GM19351 (cell line): ENCODE measurements at regions not wholly inside any gene's neighbourhood (a gene's known extent, or its start where the extent isn't known, plus 50 kb on each side); places are given as distances from the start of the nearest gene placed in this dataset.
A peak's percentile ranks its signal among the peaks of the same experiment; 100 is the strongest.
"Not testable (repeated sequence)": the region's sequence is repeated elsewhere in the genome, so short reads cannot be mapped to it uniquely, and the experiment has no call there.

Experiments used
- ATAC-seq: cut with Tn5 transposase; IDR thresholded peaks from one replicate; pipeline ENCODE4 v1.9.1; 2021; ENCODE audit warnings: mild to moderate bottlenecking, moderate library complexity; ENCODE audit not compliant: unreplicated experiment

- not testable (repeated sequence) for ATAC-seq
Measured at GRCh38 chr4:183044924-183045640, 54.0 kb upstream of the WWC2 start.

GRCh38 chr4:183038436-183038835, 60.6 kb upstream of the WWC2 start:
- no peak for ATAC-seq

- no peak for ATAC-seq
Measured at GRCh38 chr4:183035726-183036415, 63.2 kb upstream of the WWC2 start.

GRCh38 chr4:183035256-183035655, 63.8 kb upstream of the WWC2 start:
- ATAC-seq, result no peak

DNA sequence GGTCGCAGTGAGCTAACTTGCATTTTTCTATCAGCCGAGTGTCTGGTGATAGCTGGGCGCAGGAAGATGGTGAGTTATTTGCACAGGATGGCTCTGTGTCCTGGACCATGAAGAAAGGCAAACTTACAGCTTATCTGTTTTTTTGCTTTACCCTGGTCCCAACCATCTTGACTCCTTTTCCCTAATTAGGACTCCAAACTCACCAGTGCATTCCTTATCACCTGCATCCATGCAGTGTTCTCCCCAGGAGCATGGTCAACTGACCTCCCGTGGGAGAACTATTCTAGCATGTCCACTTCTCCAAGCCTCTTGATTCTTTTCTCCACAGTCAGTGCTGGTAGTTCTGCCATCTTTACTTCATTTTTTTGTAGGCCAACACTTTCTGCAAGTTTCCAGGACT, 68.2 kb upstream of the WWC2 start:
- no peak for ATAC-seq

DNA sequence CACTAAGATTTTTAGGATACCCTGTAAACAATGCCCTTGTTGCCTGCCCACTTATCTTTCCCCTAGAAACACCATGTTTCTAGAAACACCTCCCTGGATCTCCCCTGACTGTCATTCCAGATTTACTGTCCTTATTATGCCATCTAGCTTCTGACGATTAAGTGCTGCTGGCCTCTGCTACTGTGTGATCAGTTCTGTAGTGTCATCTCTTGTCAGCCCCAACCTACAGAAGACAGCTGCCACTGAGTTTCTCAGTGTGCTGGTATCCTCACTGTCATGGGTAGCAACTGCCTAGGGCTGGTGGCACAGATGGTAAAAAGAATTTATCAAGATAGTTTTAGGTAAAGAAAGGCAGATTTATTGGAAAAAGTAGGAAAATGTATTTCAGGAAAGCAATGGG, 68.7 kb upstream of the WWC2 start:
- ATAC-seq, result no peak

GRCh38 chr4:183029365-183029764, 69.7 kb upstream of the WWC2 start:
- ATAC-seq, result no peak

DNA sequence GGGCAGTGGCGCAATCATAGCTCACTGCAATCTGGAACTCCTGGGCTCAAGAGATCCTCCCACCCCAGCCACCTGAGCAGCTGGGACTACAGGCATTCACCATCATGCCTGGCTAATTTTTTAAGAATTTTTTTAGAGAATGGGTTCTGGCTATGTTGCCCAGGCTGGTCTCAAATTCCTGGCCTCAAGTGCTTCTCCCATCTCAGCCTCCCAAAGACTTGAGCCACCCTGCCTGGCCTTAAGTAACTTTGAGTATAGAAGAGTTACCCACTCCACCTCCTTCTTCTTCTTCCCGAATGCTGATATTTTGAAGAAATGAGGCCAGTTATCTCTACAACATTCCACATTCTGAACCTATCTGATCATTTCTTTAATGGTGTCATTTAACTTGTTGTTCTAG, 72.4 kb upstream of the WWC2 start:
- no peak for ATAC-seq

DNA sequence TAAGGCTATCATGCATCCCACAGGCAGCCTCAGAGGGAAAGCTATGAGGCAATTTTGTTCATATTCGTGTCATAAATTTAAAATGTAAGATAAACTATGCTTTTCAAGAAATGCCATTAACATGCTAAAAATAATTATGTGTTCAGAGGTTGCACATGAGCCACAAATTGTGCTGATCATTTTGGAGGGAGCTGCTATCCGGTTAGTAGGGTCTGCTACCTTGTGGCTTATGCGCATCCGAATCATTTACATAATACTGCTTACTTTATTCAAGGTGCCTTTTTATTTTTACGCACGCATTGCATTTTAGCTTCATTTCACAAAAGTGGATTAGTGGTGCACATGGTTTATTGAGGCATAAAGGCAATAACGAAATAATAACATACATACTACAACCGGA, 76.4 kb upstream of the WWC2 start:
- no peak for ATAC-seq

DNA sequence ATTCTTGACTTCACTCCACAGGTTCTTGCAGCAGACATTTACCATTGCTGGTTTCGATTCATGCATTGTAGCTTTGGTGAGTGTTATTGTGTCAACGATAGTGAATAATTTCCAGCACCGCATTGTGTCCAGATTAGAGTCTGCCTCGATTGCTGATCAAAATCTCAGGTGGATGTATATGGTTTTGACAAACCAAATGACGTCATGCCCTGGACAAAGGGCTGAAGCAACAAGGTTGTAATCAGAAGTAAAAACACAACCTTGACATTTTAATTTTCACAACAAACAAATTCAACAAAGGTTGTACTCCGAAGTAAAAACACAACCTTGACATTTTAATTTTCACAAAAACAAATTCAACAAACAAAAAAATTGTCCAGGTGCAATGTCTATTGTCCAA, 81.1 kb upstream of the WWC2 start:
- ATAC-seq, result no peak

- ATAC-seq, result no peak
Measured at GRCh38 chr4:183014361-183015084, 84.5 kb upstream of the WWC2 start.

- ATAC-seq, result no peak
Measured at GRCh38 chr4:183013730-183014002, 85.4 kb upstream of the WWC2 start.

DNA sequence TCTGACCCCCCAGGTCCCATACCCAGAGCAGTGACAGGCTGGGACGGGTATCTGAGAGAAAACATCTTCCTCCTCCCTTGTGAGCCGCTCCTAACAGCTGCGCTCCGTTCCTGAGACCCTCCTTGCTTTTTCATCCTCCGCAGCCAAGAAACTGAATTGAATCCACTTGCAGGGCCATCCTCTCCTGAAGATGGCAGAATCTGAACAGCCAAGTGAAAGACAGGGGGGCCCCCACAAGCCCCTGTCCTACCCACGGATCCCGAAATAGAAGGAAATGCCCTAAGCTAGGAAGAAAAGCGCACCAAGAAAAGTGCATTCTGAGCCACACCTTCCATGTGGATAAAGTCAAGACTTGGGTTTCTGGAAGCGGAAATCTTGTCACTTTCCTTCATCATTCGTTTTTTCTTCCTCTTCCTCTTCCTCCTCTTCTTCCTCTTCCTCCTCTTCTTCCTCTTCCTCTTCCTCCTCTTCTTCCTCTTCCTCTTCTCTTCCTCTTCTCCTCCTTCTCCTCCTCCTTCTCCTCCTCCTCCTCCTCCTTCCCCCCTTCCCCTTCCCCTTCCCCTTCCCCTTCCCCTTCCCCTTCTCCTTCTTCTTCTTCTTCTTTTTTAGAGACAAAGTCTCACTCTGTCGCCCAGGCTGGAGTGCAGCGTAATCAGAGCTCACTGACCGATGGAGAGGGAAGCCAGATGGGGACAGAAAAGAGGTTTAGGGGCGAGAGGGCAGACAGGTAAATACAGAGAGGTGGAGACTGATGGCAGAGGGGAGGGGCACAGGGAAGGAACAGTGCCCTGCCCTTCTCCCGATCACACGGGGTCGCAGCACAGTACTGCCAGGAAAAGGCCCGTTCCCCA, 86.0 kb upstream of the WWC2 start:
- no peak for ATAC-seq

DNA sequence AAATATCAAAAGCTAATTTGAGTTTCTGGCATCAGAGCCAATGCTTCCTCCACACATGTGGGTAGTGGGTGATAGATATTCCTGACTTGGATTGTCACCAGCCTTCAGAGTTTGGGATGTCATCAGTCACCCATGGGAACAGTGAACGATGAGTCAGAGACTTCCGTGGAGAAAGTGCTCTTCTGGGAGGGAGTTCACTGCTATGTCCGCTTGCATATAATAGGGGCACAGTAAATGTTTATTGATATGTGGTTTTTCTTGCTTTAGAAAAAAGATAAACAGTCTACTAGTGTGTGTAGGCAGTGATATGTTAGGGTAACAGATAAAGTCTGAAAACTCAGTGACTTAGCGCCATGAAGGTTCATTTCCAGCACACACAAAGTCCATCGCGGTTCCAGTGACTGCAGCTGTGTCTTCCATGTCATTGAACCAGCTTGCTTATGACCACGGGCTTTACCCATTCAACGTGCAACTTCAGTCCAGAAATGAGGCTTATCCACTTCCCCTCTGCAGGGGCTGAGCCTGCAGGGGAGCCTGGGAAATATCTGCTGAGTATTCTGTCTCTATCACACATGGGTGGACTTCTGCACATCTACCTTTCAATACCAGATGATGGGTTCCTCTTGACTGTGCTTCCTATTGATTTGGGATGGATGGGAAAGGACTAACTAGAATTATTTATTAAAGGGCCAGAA, 87.7 kb upstream of the WWC2 start:
- ATAC-seq, result no peak

GRCh38 chr4:183008492-183008891, 90.6 kb upstream of the WWC2 start:
- no peak for ATAC-seq

- not testable (repeated sequence) for ATAC-seq
Measured at GRCh38 chr4:183004370-183004769, 87.2 kb upstream of the DCTD start.

DNA sequence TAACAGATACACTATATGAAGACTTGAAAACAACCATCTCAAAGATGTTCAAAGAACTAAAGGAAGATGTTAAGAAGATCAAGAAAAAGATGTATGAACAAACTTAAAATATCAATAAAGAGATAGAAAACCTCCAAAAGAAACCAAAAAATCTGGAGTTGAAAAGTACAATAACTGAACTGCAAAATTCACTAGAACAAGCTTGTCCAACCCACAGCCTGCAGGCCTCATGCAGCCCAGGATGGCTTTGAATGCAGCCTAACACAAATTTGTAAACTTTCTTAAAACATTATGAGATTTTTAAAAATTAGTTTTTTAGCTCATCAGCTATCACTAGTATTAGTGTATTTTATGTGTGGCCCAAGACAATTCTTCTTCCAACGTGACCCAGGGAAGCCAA, 77.0 kb upstream of the DCTD start:
- ATAC-seq, result no peak

DNA sequence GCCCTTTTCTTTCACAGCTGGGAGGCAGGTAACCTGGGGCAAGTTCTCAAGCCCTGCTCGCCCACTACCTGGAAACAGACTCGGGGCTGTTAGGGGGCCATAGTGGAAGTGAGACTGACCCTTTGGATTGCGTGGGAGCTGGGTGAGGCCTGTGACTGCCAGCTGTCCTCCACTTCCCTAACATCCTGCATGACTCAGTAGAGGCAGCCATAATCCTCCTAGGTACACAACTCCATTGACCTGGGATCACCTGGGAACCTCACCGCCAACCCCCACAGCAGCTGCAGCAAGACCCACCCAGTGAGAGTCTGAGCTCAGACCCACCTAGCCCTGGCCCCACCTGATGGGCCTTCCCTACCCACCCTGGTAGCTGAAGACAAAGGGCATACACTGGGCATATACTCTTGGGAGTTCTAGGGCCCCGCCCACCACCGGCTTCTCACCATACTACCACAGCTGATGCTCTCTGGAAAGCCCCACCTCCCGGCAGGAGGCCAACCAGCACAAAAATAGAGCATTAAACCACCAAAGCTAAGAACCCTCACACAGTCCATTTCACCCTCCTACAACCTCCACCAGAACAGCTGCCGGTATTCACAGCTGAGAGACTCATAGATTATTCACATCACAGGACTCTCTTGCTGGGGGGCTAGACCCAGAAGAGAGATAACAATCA, 61.1 kb upstream of the DCTD start:
- peak; percentile 71 for ATAC-seq

GRCh38 chr4:182975806-182976205, 58.6 kb upstream of the DCTD start:
- peak; percentile 52 for ATAC-seq

DNA sequence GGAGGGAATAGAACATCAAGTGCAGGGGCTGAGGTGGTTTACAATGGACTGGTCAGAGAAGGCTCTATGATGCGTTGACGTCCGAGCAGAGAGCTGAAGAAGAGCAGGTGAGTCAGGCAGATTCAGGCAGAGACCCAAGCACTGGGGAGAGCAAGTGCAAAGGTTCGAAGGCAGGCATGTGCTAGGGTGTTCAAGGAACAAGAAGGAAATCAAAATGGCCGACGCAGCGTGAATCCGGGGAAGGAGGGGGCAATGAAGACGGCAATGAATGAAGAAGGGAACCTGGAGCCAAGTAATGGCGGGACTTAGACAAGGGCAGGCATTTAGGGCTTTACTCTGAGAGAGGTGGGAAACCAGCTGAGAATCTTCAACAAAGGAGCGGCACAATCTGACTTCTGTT, 56.8 kb upstream of the DCTD start:
- no peak for ATAC-seq
